NCI-H2196 treated with DMSO at 0.1 percent for 48 hours (cell line): ENCODE measurements at regions not wholly inside any gene's neighbourhood (a gene's known extent, or its start where the extent isn't known, plus 50 kb on each side); places are given as distances from the start of the nearest gene placed in this dataset.
"Not testable (repeated sequence)": the region's sequence is repeated elsewhere in the genome, so short reads cannot be mapped to it uniquely, and the experiment has no call there.

Source experiments
- DNase-seq: peaks from one replicate; lab custom pipeline; 2025; ENCODE audit not compliant: unreplicated experiment; lab: John Stamatoyannopoulos, UW

DNA sequence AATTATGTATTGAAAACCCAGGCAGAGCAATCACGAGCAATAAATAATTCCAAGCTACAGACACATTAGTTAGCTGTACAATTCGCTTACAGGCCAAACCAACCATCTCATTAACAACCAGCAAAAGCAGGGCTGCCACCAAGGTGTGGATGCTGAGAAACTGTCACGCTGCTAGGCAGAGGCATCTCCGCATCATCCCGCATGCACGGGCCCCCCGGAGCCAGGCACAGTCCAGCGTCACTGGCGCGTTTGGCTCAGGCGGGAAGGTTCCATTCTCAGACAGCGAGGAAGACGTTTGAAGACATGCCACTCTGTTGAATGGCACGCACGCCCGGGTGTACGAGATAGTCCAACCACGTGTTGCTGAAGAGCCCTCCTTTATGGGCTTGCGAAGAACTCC is 184.0 kb downstream of the OLFM1 start:
- DNase-seq = no peak

DNA sequence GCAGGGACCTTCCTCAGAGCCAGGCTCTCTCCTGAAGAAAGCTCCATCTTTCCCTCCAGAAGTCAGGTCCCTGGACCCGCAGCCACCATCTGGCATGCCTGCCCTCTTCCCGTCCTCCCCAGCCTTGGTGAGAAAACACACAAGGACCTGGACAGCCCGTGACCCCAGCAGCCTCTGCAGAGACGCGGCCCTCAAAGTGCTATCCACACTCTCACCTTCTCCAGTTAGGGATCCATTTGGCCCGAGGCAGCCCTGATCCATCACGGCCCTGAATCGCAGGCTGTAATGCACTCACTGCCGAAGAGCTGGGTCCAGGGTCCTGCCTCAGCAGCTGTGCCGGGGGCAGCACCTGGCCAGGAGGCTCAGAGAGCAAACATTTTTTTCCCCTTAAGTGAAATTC is 185.1 kb downstream of the OLFM1 start:
- no peak for DNase-seq

DNA sequence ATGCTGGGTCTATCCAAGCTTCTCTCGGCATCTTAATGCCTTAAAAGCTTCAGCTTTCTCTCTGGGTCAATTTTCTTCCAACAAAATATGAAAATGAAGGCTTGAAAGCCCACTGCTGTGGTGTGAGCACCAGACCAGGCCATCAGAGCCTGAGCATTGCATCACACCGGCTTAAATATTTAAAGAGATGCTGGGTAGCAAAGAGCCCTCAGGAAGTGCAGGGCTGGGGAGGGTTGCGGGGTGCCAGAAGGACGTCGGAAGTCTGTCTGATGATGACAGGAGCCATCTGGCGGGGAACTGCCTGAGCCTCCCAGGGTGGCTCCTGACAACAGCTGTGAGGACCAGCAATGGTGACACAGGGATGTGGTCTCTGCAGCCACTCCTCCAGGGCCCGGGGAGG is 185.5 kb downstream of the OLFM1 start:
- no peak for DNase-seq

DNA sequence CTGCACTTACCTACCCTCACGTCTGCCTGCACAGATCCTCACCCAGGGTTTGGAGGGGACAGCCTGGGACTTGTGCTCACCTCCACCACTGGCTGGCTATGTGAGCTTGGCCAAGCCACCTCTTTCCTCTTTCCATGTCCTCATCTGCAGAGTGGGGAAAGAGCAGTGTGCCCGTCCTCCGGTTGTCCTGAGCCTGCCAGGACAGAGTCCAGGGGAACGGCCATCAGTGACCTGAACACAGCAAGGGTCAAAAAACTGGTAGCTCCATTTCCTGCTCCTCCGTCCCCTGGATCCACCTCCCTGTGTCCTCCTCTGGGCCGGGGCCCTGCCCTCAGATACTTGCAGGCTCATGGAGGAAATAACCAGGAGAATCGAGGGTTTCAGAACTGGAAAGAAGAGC is 187.7 kb downstream of the OLFM1 start:
- DNase-seq = no peak

DNA sequence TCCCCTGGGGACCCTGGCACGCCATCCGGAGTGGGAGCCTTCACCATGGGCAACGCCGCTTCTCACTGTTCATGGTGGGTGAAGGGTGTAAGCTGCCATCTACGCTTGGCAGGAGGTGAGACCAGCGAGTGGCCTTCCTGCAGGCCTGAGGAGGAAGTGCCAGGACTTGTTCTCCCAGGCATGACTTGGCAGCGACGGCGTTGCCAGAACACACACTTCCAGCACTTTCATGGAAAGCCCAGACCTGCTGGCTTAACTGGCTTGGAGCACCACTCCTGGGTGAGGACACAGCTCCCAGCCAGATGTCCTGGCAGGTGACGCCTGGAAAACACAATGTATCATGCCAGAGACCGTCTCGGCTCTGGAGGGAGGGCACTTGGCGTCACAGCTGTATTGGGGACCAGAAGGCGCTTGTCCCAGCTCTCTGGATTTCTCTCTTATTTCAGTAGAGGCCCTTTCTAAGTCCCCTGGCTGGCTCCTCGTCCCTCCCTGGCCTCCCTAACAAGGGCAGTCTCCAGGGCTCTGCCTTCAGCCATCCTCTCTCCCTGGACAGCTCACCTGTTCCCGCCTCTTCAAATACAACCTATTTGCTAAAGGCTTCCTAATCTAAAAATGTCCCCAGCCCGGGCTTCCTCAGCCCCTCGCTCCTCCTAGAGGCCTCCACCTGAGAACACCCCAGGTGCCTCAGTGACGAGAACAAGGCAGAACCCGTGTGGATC is 188.3 kb downstream of the OLFM1 start:
- DNase-seq = peak; percentile 12

DNA sequence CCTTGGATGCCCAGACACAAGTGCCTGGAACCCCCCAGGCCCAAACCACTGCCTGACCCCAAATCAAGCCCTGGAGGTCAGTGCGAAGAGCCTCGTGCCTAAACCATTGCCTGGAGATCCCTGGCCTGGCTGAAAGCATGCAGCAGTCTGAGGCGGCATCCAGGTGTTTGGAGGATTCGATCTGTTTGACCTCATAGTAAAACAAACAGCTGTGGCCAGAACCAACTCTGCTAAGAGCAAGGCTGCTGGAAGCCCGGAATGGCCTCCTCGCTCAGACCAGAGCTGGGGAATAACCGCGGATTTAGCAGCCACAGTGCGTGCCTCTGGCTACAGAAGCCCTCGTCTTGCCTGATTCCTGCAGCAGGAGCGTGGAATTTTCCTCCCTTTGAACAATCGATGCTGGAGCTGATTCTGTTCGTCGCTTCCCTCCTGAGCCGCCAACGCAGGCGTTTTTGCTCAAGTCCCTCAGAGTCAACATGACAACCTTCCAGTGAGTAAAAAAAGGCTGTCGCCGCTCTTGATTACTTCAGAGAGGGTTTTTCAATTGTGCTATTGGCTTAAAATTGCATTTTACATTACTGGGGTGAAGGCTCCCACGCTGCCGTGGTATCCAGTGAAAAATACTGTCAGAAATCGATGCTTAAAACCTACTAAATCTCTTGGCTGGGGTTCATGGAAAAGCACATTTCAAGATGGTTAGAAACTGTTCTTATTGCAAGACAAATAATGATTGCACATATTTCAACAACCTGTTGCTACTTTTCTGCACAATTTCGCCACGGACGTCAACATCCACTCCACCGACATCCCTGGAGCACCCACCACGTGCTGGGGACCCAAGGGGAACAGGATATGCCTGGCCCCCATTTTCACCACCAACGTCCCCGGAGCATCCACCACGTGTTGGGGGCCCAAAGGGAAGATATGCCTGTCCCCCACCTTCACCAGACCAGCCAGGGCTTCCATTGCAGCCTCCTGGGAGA is 190.0 kb downstream of the OLFM1 start:
- no peak for DNase-seq

DNA sequence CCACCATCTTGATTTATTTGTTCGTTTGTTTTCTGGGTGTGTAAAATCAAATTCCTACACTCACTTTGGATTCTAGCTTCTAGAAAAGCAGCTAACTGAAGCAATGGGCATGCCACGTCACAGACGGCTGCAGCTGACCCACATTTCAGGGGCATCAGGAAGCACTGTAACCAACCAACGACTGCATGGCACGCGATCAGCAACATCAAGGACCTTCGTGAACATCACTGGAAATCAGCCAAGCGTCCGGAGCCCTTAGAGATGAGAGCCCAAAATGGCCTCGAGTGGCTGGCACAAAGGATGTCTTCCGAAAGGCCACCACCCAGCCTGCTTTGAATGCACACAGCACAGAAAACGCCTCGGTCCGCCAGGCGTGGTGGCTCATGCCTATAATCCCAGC is 191.1 kb downstream of the OLFM1 start:
- no peak for DNase-seq

DNA sequence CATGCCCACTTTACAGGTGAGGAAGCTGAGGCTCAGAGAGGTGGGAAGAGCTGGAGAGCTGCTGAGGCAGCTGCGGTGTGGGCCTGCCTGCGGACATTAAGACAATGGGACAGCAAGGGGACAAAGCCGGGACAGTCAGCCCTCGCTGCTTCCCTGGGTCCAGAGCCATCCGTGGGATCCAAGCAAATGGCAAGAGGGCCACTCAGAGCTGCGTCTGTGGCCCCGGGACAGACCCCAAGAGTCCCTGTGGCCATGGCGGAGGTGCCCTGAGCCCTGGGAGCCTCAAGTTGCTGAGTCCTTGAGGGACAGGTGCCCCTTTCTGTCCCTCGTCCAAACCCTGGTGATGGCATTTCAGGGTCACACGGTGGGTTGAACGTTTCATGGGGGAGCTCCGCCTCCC is 191.9 kb downstream of the OLFM1 start:
- no peak for DNase-seq

DNA sequence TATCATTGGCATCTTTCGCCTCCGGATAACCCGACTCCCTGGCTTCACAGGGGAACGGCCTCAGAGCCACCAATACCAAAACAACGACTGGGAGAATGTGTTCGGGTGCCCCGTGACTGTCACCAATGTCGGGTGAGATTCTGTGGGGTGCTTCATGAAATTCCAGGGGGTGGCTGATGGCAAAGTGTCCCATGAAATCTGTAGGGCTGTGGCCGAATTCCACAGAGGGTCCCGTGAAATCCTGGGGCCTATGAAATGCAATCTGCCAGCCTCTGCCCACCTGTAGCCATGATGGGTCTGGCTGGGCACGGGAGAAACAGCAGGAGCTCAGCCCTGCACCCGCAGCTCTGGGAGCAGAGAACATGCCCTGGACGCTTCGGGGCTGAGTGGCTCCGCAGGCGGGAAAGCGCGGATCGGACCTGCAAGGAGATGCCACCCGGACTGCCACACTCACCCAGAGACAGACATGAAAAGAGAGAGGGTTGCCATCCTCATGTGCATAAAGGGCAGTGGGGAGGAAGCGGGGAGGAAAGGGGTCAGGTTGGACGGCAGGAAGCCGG is 192.4 kb downstream of the OLFM1 start:
- DNase-seq = no peak

DNA sequence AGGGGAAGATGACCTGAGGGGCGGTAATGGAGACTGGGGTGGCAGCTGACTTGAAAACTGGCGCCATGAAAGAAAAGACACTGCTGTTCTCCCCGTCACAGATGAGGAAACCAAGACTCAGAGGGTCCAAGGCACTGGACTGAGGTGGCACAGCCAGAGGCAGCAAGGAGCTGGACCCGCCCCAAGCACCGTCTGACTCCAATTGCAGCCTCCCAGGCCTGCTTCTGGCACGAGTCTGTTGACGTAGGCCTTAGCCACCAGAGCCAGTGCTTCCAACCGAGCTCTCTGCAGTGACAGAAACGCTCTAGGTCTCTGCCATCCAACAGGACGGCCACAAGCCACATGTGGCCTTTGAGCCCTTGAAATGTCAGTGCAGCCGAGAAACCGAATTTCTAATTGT is 193.2 kb downstream of the OLFM1 start:
- DNase-seq = no peak

DNA sequence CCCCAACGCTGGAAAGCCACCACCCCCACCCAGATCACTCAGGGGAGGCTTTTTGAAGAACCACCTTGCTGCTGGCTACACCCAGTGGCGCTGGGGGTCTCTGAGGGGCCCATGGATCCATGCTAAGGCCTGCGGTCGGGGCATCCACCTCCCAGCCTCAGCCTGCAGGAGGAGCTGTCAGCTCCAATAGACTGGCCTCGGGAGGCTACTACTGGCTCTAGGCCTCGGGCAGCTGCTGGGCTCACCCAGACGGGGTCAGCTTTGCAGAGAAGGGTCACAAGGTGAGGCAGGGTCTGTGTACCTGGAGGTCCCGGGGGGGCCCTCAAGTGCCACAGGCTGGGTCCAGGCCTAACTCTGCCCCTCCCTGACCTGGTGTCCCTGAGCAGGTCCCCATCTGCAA is 193.7 kb downstream of the OLFM1 start:
- no peak for DNase-seq

DNA sequence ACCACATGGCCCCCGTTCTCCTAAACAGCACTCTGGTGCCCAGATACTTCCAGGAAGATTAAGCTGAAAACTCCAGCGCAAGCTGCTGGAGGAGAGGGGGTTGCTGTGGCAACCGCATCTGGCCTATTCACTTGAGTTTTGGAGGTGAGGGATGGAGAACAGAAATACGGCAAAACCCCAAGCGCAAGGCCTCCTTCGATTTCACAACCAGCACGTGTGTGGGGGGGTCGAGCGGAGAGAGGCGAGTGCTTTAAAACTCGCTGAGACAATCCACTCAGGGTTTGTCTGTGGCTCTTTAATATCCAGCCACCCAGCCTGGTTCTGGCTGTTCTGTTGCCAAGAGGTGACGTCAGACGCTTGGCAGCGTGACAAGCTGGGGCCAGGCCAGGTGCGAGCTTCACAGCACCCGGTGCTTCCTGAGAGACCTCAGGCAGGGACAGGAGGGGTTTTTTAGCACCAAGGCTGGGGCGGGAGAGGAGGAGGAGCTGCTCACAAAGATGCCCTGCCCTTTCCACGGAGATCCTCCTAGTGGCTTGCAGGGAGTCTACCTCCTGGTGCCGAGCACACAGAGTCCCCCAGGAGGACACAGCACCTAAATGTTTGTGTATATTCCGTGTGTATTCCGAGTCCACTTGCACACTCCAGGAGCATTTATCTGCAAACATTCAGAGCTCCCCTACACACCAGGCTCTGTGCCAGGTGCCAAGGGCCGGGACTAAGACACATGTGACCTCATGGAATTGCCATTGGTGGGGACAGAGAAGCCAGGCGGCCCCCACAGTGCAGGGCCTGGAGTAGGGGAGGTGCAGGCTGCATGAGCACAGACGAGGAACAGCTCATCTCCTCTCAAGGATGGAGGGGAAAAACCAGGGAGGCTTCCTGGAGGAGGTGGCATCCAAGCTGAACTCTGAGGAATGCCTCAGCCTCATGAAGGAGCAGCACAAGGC is 194.6 kb downstream of the OLFM1 start:
- DNase-seq = peak; percentile 88

DNA sequence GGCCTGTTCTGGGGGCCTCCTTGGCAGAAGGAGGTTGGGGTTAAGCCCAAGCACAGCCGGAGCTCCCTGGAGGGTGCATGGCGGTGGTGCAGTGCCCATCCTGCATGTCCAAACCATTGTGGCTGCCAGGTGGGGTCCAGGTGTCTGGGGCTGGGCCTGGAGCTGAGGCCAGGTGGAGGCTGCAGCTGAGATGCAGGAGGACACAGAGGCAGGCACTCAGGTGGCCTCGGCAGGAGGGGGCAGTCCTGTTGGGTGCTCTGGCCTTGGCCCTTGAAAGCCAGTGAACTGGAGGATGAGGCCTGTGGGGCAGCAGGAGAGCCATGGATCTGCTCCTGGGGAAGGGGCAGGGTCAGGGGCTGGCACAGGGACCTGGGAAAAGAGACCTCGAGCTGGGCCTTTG is 195.3 kb downstream of the OLFM1 start:
- DNase-seq = no peak

DNA sequence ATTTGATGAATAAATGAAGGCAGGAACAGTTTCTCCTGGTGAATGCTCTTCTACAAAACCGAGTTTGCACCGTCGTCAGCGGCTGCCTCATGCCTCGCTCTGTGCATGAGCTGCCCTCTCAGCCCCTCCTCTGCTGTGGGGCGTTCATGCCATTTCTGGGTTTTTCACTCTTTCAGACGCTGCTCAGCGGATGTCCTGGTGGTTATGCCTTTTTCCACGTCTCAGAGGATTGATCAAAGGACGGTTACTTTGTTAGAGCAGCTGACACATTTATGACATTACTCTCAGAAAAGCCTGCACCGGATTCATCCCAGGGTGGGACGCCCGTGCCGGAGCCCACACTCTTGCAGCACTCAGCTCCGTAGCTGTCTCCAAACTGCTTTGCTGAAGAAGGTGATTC is 195.9 kb upstream of the PPP1R26 start:
- no peak for DNase-seq

DNA sequence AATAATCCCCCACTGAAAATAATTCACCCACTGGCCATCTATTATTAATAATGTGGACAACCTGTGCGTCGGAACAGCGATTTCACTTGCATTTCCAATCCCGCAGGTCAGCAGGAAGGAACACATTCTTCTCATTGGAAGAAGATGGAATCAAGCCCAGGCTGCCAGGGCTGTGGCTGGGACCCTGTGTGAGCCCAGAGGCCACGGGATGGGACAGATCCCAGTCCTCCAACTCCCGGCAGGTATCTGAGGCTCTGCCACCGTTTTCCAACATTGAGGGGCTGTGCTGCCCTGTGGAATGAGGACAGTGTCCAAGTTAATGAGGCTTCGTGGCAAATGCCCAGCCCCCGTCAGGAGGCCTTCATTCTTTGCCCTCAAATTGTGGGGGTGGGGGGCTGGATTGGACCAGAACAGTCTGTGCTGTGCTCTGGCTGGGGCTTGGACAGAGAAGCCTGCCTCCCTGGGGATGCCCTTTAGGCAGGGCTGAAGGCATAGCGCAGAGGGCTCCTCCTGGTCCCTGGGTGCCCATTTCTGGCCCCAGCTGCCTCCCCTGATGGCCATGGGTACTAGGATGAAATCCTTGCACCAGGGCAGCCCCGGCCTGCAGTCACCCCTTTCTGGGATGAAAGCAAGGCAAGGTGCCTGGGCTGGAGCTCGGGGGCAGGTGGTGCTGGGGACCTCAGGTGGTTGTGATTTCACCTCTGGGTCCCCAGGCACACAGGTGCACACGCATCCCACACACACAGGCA is 195.0 kb upstream of the PPP1R26 start:
- no peak for DNase-seq

DNA sequence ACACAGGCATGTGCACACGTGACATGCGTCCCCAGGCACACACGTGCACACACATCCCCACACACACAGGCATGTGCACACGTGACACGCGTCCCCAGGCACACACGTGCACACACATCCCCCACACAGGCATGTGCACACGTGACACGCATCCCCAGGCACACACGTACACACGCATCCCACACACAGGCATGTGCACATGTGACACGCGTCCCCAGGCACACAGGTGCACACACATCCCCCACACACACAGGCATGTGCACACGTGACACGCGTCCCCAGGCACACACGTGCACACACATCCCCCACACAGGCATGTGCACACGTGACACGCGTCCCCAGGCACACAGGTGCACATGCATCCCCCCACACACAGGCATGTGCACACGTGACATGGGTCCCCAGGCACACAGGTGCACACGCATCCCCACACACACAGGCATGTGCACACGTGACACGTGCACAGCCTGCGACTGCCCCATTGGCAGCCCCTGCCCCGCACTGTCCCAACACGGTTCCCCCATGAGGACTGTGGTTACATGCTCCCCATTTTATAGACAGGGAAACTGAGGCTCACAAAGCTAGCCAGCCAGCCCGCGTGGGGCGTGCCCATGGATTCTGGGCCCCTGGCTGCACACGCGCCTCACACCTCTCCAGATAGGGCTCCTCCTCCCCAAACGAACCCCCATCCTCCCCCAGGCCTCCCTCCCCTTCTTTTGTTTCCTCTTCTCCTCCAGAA is 193.2 kb upstream of the PPP1R26 start:
- DNase-seq = not testable (repeated sequence)

DNA sequence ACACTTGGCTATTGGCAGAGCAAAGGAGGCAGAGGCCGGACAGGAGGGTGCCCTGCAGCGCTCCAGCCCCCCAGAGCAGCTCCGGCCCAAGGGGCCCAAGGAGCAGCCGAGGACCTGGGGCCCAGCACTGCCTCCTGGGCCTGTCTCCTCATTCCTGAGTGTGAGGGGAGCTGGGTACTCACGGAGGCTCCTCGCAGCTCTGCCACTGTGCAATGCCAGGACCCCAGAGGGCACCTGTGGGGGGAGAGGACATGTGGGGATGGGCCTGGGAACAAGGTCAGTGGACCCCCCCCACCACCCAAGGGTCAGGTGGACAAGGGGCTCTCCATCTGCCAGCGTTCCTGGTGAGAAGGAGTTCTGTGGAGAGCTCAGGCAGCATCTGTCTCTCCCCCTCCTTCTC is 192.6 kb upstream of the PPP1R26 start:
- no peak for DNase-seq

DNA sequence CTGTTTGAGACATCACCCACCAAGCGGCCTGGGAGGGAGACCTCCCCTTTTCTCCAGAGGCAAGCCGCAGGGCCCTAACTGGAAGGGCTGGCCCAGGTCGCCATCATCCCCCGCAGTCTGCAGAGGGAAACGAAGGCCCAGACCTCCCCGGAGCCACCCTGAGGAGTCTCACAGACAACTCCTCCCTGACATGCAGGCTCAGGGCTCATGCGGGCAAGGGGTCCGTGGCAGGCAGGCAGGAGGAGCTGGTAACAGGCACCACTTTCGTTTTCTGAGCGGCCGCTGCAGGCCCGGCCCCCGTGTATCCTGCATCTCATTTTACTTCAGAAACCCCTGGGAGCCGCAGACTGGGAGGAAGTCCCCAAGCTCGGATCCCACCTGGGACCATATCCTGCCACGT is 192.0 kb upstream of the PPP1R26 start:
- no peak for DNase-seq

DNA sequence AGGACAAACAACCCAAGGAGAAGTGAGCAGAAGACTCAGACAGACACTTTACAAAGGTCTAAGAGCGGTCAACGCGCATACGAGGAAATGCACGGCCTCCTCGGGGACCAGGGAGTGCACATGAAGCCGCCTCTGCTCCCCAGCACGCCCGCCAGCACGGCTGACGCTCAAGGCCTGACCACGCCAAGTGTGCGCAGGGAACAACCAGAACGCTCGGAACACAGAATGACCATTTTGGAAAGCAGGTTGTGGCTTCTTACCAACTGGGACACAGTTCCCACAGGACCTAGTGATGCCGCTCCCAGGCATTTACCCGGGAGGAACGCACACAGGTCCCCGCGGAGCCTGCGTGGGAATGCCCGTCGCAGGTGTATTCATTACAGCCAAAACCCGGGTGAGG is 191.5 kb upstream of the PPP1R26 start:
- no peak for DNase-seq
